Calu3 (cell line): ENCODE measurements at regions not wholly inside any gene's neighbourhood (a gene's known extent, or its start where the extent isn't known, plus 50 kb on each side); places are given as distances from the start of the nearest gene placed in this dataset.
"Not testable (repeated sequence)": the region's sequence is repeated elsewhere in the genome, so short reads cannot be mapped to it uniquely, and the experiment has no call there.

Experiments used
- BruUV-seq: library from RNA; stranded (reverse); fragments of 400-500 nt; replicated peaks from 2 replicates; lab custom pipeline; 2021; lab: Mats Ljungman, UMichigan
- CTCF ChIA-PET: fragments of 300-600 bp; sonication (Branson Sonifier 250); formaldehyde crosslinking; loops from one replicate; lab custom pipeline; 2022; ENCODE audit warnings: antibody characterized with exemption; lab: Charles Lee
- DNase-seq: peaks from one replicate; pipeline ENCODE4 v3.0.0; 2022
- H3K27ac Mint-ChIP-seq: one replicate; pipeline ENCODE4 v1.8.0; 2022; ENCODE audit warnings: mixed read lengths; ENCODE audit not compliant: unreplicated experiment
- H3K27me3 Mint-ChIP-seq: one replicate; pipeline ENCODE4 v1.8.0; 2022; ENCODE audit warnings: mixed read lengths; ENCODE audit not compliant: unreplicated experiment
- H3K36me3 Mint-ChIP-seq: one replicate; pipeline ENCODE4 v1.8.0; 2022; ENCODE audit warnings: mild to moderate bottlenecking, moderate library complexity, mixed read lengths; ENCODE audit not compliant: insufficient read depth, unreplicated experiment
- H3K4me1 Mint-ChIP-seq: one replicate; pipeline ENCODE4 v1.8.0; 2022; ENCODE audit warnings: mild to moderate bottlenecking, low read depth, mixed read lengths; ENCODE audit not compliant: unreplicated experiment
- H3K4me3 Mint-ChIP-seq: one replicate; pipeline ENCODE4 v1.8.0; 2022; ENCODE audit warnings: mild to moderate bottlenecking, low read depth, moderate library complexity, mixed read lengths; ENCODE audit not compliant: unreplicated experiment
- H3K9me3 Mint-ChIP-seq: one replicate; pipeline ENCODE4 v1.8.0; 2022; ENCODE audit warnings: low read depth, mixed read lengths; ENCODE audit not compliant: unreplicated experiment
- intact Hi-C: fragments of 100-400 bp; cut with micrococcal nuclease; formaldehyde crosslinking; loops from one replicate; pipeline ENCODE4 v1.10.0; 2022; ENCODE audit not compliant: unreplicated experiment
- TF ChIP-seq, protein P1 (sequence below): fragments of 200-600 bp; IDR thresholded peaks from one replicate; pipeline ENCODE4 v1.8.0; 2022; ENCODE audit warnings: antibody characterized with exemption; ENCODE audit not compliant: unreplicated experiment

DNA sequence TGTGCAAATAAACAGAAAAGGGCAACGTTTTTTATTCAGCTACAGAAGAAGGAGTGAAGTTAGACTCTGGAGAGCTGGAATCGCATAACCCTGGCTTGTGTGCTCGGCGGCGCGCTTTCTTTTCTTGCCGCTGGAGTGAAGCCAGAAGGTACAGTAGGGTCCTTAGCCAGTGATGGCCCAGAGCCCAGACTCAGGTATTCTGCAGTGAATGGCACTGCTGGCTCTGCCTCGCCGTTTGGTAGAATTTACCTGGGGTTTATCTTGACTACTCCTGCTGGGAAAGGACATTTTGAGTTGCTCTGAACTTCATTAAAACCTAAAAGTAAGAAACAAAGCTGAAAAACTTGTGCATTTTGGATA is 56.9 kb upstream of the TIAM2 start:
- TF ChIP-seq, protein P1, sequence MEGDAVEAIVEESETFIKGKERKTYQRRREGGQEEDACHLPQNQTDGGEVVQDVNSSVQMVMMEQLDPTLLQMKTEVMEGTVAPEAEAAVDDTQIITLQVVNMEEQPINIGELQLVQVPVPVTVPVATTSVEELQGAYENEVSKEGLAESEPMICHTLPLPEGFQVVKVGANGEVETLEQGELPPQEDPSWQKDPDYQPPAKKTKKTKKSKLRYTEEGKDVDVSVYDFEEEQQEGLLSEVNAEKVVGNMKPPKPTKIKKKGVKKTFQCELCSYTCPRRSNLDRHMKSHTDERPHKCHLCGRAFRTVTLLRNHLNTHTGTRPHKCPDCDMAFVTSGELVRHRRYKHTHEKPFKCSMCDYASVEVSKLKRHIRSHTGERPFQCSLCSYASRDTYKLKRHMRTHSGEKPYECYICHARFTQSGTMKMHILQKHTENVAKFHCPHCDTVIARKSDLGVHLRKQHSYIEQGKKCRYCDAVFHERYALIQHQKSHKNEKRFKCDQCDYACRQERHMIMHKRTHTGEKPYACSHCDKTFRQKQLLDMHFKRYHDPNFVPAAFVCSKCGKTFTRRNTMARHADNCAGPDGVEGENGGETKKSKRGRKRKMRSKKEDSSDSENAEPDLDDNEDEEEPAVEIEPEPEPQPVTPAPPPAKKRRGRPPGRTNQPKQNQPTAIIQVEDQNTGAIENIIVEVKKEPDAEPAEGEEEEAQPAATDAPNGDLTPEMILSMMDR, result no peak
- intact Hi-C loops, result no loop called here

DNA sequence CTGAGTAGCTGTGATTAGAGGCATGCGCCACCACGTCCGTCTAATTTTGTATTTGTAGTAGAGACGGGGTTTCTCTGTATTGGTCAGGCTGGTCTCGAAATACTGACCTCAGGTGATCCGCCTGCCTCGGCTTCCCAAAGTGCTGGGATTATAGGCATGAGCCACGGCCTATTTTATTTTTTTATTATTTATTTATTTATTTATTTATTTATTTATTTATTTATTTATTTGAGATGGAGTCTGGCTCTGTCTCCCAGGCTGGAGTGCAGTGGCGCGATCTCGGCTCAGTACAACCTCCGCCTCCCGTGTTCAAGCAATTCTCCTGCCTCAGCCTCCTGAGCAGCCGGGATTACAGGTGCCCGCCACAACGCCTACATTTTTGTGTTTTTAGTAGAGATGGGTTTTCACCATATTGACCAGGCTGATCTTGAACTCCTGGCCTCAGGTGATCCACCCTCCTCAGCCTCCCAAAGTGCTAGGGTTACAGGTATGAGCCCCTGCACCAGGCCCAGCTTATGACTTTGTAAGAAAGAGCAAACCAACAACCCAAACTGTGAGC is 56.3 kb upstream of the TIAM2 start:
- H3K9me3 Mint-ChIP-seq, H3K27ac Mint-ChIP-seq, H3K27me3 Mint-ChIP-seq, H3K4me1 Mint-ChIP-seq, H3K36me3 Mint-ChIP-seq, intact Hi-C loops, BruUV-seq, H3K4me3 Mint-ChIP-seq, DNase-seq: not testable (repeated sequence)
- CTCF ChIA-PET, result interaction anchor here (0.6 to 0.7 kb wide), 2 partner anchors 24 to 66 kb away, joined by 3 to 7 read pairs; no protein-coding TSS in a partner anchor

More for the DNA sequence above, 56.9 kb upstream of the TIAM2 start:
- H3K9me3 Mint-ChIP-seq, result peaks cover 2% of the 10 kb centered on the region
- no peak overlapping the region for H3K27ac Mint-ChIP-seq
- BruUV-seq, result no TSS peak
- H3K27me3 Mint-ChIP-seq, result no peaks in the 10 kb centered on the region
- no peak overlapping the region for H3K4me3 Mint-ChIP-seq
- no peaks in the 10 kb centered on the region for H3K36me3 Mint-ChIP-seq
- no peak for DNase-seq
- CTCF ChIA-PET, result interaction anchor here (0.6 to 0.7 kb wide), 2 partner anchors 23 to 67 kb away, joined by 3 to 7 read pairs; no protein-coding TSS in a partner anchor
- H3K4me1 Mint-ChIP-seq, result no peaks in the 10 kb centered on the region

DNA sequence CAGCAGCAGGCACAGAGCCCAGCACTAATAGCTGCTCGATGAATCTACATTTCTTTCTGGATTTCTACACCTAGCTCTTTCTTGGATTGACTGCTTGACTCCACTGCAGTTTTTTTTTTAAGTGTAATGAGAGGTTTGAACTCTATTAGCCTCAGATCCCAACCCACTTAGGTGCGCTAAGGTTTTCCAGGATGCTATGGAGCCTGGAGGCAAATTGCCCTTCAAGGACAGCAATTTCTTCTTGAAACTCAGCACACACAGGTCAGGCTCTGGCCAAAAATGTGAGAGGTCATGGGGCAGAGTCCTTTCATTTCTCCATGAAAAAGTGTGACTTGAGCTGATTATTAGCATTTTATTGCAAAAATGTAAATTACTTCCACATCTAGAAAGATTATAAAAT is 52.3 kb upstream of the TIAM2 start:
- Mint-ChIP-seq H3K4me3 (no peak overlapping the region), H3K36me3 (no peaks in the 10 kb centered on the region), H3K27ac (no peak overlapping the region), H3K9me3 (peaks cover 5% of the 10 kb centered on the region), H3K4me1 (no peaks in the 10 kb centered on the region), H3K27me3 (no peaks in the 10 kb centered on the region)
- DNase-seq, result no peak
- TF ChIP-seq, protein P1, result no peak
- CTCF ChIA-PET, result interaction anchor here (0.6 to 1.5 kb wide), 2 partner anchors 15 to 185 kb away, joined by 3 read pairs; no protein-coding TSS in a partner anchor
- BruUV-seq, result no TSS peak
- intact Hi-C loops, result no loop called here

DNA sequence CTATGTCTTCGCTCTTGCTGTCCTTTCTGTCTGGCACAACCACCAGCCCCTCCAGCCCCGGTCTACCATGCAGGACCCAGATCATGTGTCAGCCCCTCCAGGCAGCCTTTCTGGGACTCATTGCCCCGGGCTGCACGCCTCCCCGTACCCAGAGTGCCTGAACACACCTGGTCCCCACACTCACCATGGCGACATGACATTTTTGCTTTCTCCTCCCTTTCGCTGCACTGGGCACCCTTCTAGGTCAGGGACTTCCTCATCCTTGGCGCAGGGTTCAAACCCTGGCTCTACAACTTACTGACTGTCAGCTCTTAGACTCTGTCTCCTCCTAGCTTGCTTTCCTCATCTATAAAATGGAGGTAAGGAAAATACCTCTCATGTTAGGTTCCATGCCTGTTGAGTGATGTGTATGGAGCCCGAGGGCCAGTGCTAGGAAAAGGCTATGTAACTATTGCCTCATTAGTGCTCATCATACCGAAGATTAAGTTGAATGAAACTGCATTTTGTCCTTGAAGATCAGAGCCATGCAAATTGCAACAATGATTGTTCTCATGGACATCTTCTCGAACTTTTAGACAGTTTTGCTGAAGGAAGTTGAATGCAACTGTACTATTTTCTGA is 49.7 kb upstream of the TIAM2 start:
- CTCF ChIA-PET, result no interaction called here
- H3K4me3 Mint-ChIP-seq, result no peak overlapping the region
- DNase-seq, result no peak
- no peaks in the 10 kb centered on the region for H3K27me3 Mint-ChIP-seq
- TF ChIP-seq, protein P1, result no peak
- intact Hi-C loops, result no loop called here
- no peaks in the 10 kb centered on the region for H3K36me3 Mint-ChIP-seq
- no peaks in the 10 kb centered on the region for H3K4me1 Mint-ChIP-seq
- H3K9me3 Mint-ChIP-seq, result peaks cover 5% of the 10 kb centered on the region
- H3K27ac Mint-ChIP-seq, result no peak overlapping the region
- no TSS peak for BruUV-seq
